ENCODE measurements at regions not wholly inside any gene's neighbourhood (a gene's known extent, or its start where the extent isn't known, plus 50 kb on each side); places are given as distances from the start of the nearest gene placed in this dataset.

GRCh38 chr10:36783400-36783799, 342.0 kb upstream of the ANKRD30A start:
- Histone ChIP-seq H2AFZ (ENCODE audit: low read length) (no peak overlapping the region), H3K23ac (ENCODE audit: low read depth, low read length, poor library complexity) (no peak overlapping the region), H3K27ac (replicated peaks; ENCODE audit: low read length) (no peak overlapping the region), H2BK5ac (ENCODE audit: low read length) (no peak overlapping the region), H3K9ac (ENCODE audit: low read depth, low read length, poor library complexity) (no peak overlapping the region), H3K9me3 (replicated peaks in 1 of 2; ENCODE audit: control insufficient read depth in 2 of 2, insufficient read depth in 1 of 2, low read depth in 1 of 2, low read length in 2 of 2) (no peaks in the 10 kb centered on the region), H3K4me3 (ENCODE audit: low read length in 2 of 2) (no peak overlapping the region), H2BK120ac (ENCODE audit: low read depth, low read length) (no peak overlapping the region), H3K36me3 (replicated peaks in 1 of 2; ENCODE audit: control insufficient read depth in 2 of 2, insufficient read depth in 2 of 2, low read length in 2 of 2) (no peaks in the 10 kb centered on the region), H3K4me1 (ENCODE audit: control insufficient read depth in 2 of 2, insufficient read depth in 1 of 2, low read depth in 1 of 2, low read length in 2 of 2) (peaks cover 0 to 1% of the 10 kb centered on the region in 2 donors), H2AK5ac (ENCODE audit: low read depth, low read length) (no peak overlapping the region), H2BK15ac (ENCODE audit: low read length) (no peak overlapping the region), H4K8ac (ENCODE audit: low read depth, low read length) (no peak overlapping the region), H3K18ac (ENCODE audit: low read length) (no peak overlapping the region), H3K14ac (ENCODE audit: low read length) (no peak overlapping the region), H3K27me3 (ENCODE audit: control insufficient read depth in 3 of 3, insufficient read depth in 3 of 3, low read depth in 1 of 3, low read length in 3 of 3) (no peaks in the 10 kb centered on the region), H3K79me1 (ENCODE audit: low read depth, low read length) (no peaks in the 10 kb centered on the region), H4K91ac (ENCODE audit: low read depth, low read length, poor library complexity) (no peak overlapping the region), H3K4ac (ENCODE audit: low read length) (no peak overlapping the region), H3K4me2 (ENCODE audit: insufficient read depth, low read length, poor library complexity, severe bottlenecking) (no peak overlapping the region), H2BK12ac (ENCODE audit: low read length) (no peak overlapping the region)
- DNase-seq (ENCODE audit: low spot score): no peak
- WGBS, 2 donors (ENCODE audit: extremely low coverage in 2 of 2, insufficient read length in 2 of 2, insufficient replicate concordance in 1 of 2): no CpG with 5 or more reads among the region's 5 CpGs

GRCh38 chr10:36781570-36781969, 343.8 kb upstream of the ANKRD30A start:
- Histone ChIP-seq H3K18ac (ENCODE audit: low read length) (no peak overlapping the region), H2AK5ac (ENCODE audit: low read depth, low read length) (no peak overlapping the region), H3K14ac (ENCODE audit: low read length) (no peak overlapping the region), H4K8ac (ENCODE audit: low read depth, low read length) (no peak overlapping the region), H3K27ac (replicated peaks; ENCODE audit: low read length) (no peak overlapping the region), H2BK5ac (ENCODE audit: low read length) (no peak overlapping the region), H2BK12ac (ENCODE audit: low read length) (no peak overlapping the region), H3K36me3 (replicated peaks in 1 of 2; ENCODE audit: control insufficient read depth in 2 of 2, insufficient read depth in 2 of 2, low read length in 2 of 2) (no peaks in the 10 kb centered on the region), H2BK15ac (ENCODE audit: low read length) (no peak overlapping the region), H3K4me1 (ENCODE audit: control insufficient read depth in 2 of 2, insufficient read depth in 1 of 2, low read depth in 1 of 2, low read length in 2 of 2) (peaks cover 0 to 1% of the 10 kb centered on the region in 2 donors), H3K27me3 (ENCODE audit: control insufficient read depth in 3 of 3, insufficient read depth in 3 of 3, low read depth in 1 of 3, low read length in 3 of 3) (no peaks in the 10 kb centered on the region), H3K23ac (ENCODE audit: low read depth, low read length, poor library complexity) (no peak overlapping the region), H3K4ac (ENCODE audit: low read length) (no peak overlapping the region), H2BK120ac (ENCODE audit: low read depth, low read length) (no peak overlapping the region), H2AFZ (ENCODE audit: low read length) (no peak overlapping the region), H3K9ac (ENCODE audit: low read depth, low read length, poor library complexity) (no peak overlapping the region), H3K79me1 (ENCODE audit: low read depth, low read length) (no peaks in the 10 kb centered on the region), H3K4me2 (ENCODE audit: insufficient read depth, low read length, poor library complexity, severe bottlenecking) (no peak overlapping the region), H4K91ac (ENCODE audit: low read depth, low read length, poor library complexity) (no peak overlapping the region), H3K9me3 (replicated peaks in 1 of 2; ENCODE audit: control insufficient read depth in 2 of 2, insufficient read depth in 1 of 2, low read depth in 1 of 2, low read length in 2 of 2) (no peaks in the 10 kb centered on the region), H3K4me3 (ENCODE audit: low read length in 2 of 2) (no peak overlapping the region)
- no peak for DNase-seq (ENCODE audit: low spot score)
- WGBS, 2 donors (ENCODE audit: extremely low coverage in 2 of 2, insufficient read length in 2 of 2, insufficient replicate concordance in 1 of 2): no CpG with 5 or more reads among the region's 5 CpGs

- H2AFZ ChIP-seq (ENCODE audit: low read length): no peak overlapping the region
- no peak overlapping the region for H2BK120ac ChIP-seq (ENCODE audit: low read depth, low read length)
- no peaks in the 10 kb centered on the region for H3K79me1 ChIP-seq (ENCODE audit: low read depth, low read length)
- H4K8ac ChIP-seq (ENCODE audit: low read depth, low read length): no peak overlapping the region
- no peak overlapping the region for H2BK15ac ChIP-seq (ENCODE audit: low read length)
- H3K27me3 ChIP-seq (ENCODE audit: control insufficient read depth in 3 of 3, insufficient read depth in 3 of 3, low read depth in 1 of 3, low read length in 3 of 3): no peaks in the 10 kb centered on the region
- H4K91ac ChIP-seq (ENCODE audit: low read depth, low read length, poor library complexity): no peak overlapping the region
- no peak for DNase-seq (ENCODE audit: low spot score)
- no peak overlapping the region for H3K23ac ChIP-seq (ENCODE audit: low read depth, low read length, poor library complexity)
- H2AK5ac ChIP-seq (ENCODE audit: low read depth, low read length): no peak overlapping the region
- H3K36me3 ChIP-seq (replicated peaks in 1 of 2; ENCODE audit: control insufficient read depth in 2 of 2, insufficient read depth in 2 of 2, low read length in 2 of 2): no peaks in the 10 kb centered on the region
- H3K14ac ChIP-seq (ENCODE audit: low read length): no peak overlapping the region
- no peaks in the 10 kb centered on the region for H3K9me3 ChIP-seq (replicated peaks in 1 of 2; ENCODE audit: control insufficient read depth in 2 of 2, insufficient read depth in 1 of 2, low read depth in 1 of 2, low read length in 2 of 2)
- H3K9ac ChIP-seq (ENCODE audit: low read depth, low read length, poor library complexity): no peak overlapping the region
- WGBS, 2 donors (ENCODE audit: extremely low coverage in 2 of 2, insufficient read length in 2 of 2, insufficient replicate concordance in 1 of 2): no CpG with 5 or more reads among the region's 6 CpGs
- no peak overlapping the region for H3K4ac ChIP-seq (ENCODE audit: low read length)
- H2BK5ac ChIP-seq (ENCODE audit: low read length): no peak overlapping the region
- H2BK12ac ChIP-seq (ENCODE audit: low read length): no peak overlapping the region
- H3K18ac ChIP-seq (ENCODE audit: low read length): no peak overlapping the region
- H3K4me2 ChIP-seq (ENCODE audit: insufficient read depth, low read length, poor library complexity, severe bottlenecking): no peak overlapping the region
- H3K27ac ChIP-seq (replicated peaks; ENCODE audit: low read length): no peak overlapping the region
- no peak overlapping the region for H3K4me3 ChIP-seq (ENCODE audit: low read length in 2 of 2)
- H3K4me1 ChIP-seq (ENCODE audit: control insufficient read depth in 2 of 2, insufficient read depth in 1 of 2, low read depth in 1 of 2, low read length in 2 of 2): peaks cover 0 to 1% of the 10 kb centered on the region in 2 donors
These were observed 345.2 kb upstream of the ANKRD30A start for GRCh38 chr10:36780158-36780557.

- H3K4ac ChIP-seq (ENCODE audit: low read length): no peak overlapping the region
- no peak overlapping the region for H2BK120ac ChIP-seq (ENCODE audit: low read depth, low read length)
- WGBS, 2 donors (ENCODE audit: extremely low coverage in 2 of 2, insufficient read length in 2 of 2, insufficient replicate concordance in 1 of 2): no CpG with 5 or more reads among the region's 2 CpGs
- H4K91ac ChIP-seq (ENCODE audit: low read depth, low read length, poor library complexity): no peak overlapping the region
- H2BK15ac ChIP-seq (ENCODE audit: low read length): no peak overlapping the region
- no peaks in the 10 kb centered on the region for H3K79me1 ChIP-seq (ENCODE audit: low read depth, low read length)
- no peak overlapping the region for H4K8ac ChIP-seq (ENCODE audit: low read depth, low read length)
- H2BK12ac ChIP-seq (ENCODE audit: low read length): no peak overlapping the region
- H3K14ac ChIP-seq (ENCODE audit: low read length): no peak overlapping the region
- H2AK5ac ChIP-seq (ENCODE audit: low read depth, low read length): no peak overlapping the region
- no peak overlapping the region for H3K4me3 ChIP-seq (ENCODE audit: low read length in 2 of 2)
- H3K4me1 ChIP-seq (ENCODE audit: control insufficient read depth in 2 of 2, insufficient read depth in 1 of 2, low read depth in 1 of 2, low read length in 2 of 2): peaks cover 0 to 1% of the 10 kb centered on the region in 2 donors
- no peaks in the 10 kb centered on the region for H3K9me3 ChIP-seq (replicated peaks in 1 of 2; ENCODE audit: control insufficient read depth in 2 of 2, insufficient read depth in 1 of 2, low read depth in 1 of 2, low read length in 2 of 2)
- H2AFZ ChIP-seq (ENCODE audit: low read length): no peak overlapping the region
- no peak overlapping the region for H3K4me2 ChIP-seq (ENCODE audit: insufficient read depth, low read length, poor library complexity, severe bottlenecking)
- no peak overlapping the region for H2BK5ac ChIP-seq (ENCODE audit: low read length)
- H3K27me3 ChIP-seq (ENCODE audit: control insufficient read depth in 3 of 3, insufficient read depth in 3 of 3, low read depth in 1 of 3, low read length in 3 of 3): no peaks in the 10 kb centered on the region
- peak; percentile 71 for DNase-seq (ENCODE audit: low spot score)
- H3K9ac ChIP-seq (ENCODE audit: low read depth, low read length, poor library complexity): no peak overlapping the region
- H3K18ac ChIP-seq (ENCODE audit: low read length): no peak overlapping the region
- no peaks in the 10 kb centered on the region for H3K36me3 ChIP-seq (replicated peaks in 1 of 2; ENCODE audit: control insufficient read depth in 2 of 2, insufficient read depth in 2 of 2, low read length in 2 of 2)
- H3K23ac ChIP-seq (ENCODE audit: low read depth, low read length, poor library complexity): no peak overlapping the region
- no peak overlapping the region for H3K27ac ChIP-seq (replicated peaks; ENCODE audit: low read length)
These were observed 346.1 kb upstream of the ANKRD30A start for GRCh38 chr10:36779238-36779846.

All from neuronal stem cell (in vitro differentiated cells).